GM19397 (cell line): ENCODE measurements at regions not wholly inside any gene's neighbourhood (a gene's known extent, or its start where the extent isn't known, plus 50 kb on each side); places are given as distances from the start of the nearest gene placed in this dataset.

ENCODE experiments used
- ATAC-seq: cut with Tn5 transposase; IDR thresholded peaks from one replicate; pipeline ENCODE4 v1.9.1; 2021; ENCODE audit warnings: mild to moderate bottlenecking, moderate library complexity; ENCODE audit not compliant: unreplicated experiment

GRCh38 chr3:8450618-8451017, 51.0 kb upstream of the LMCD1 start:
- ATAC-seq: no peak

GRCh38 chr3:8451696-8452095, 49.9 kb upstream of the LMCD1 start:
- no peak for ATAC-seq
